ENCODE measurements at regions not wholly inside any gene's neighbourhood (a gene's known extent, or its start where the extent isn't known, plus 50 kb on each side); places are given as distances from the start of the nearest gene placed in this dataset.

DNA sequence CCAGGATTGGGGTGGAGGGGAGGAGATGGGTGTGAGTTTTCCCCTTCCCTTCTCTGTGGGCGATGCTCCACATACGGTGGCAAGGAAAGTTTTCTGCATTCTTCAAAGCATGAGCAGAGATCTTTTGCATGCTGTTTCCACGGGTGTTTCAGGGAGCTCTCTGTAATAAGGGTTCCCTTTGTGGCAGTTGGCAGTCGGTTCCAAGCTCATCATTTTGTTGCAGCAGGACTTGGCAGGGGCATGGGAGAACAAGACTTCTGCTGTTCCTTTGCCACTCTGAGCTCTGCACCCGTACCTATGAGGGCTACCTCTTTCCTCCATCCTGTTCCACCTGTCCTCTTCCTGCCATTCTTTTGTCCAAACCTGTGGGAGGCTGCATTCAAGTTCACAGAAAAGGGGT is 71.3 kb upstream of the SPRED2 start:
- Mint-ChIP-seq H3K27ac (no peak overlapping the region), H3K9me3 (no peaks in the 10 kb centered on the region), H3K4me1 (no peaks in the 10 kb centered on the region), H3K36me3 (ENCODE audit: low read depth) (no peaks in the 10 kb centered on the region), H3K4me3 (no peak overlapping the region), H3K27me3 (peaks cover 6% of the 10 kb centered on the region)
- POLR2A ChIA-PET, result no interaction called here
- no peak for DNase-seq
- CTCF ChIA-PET, result no interaction called here

DNA sequence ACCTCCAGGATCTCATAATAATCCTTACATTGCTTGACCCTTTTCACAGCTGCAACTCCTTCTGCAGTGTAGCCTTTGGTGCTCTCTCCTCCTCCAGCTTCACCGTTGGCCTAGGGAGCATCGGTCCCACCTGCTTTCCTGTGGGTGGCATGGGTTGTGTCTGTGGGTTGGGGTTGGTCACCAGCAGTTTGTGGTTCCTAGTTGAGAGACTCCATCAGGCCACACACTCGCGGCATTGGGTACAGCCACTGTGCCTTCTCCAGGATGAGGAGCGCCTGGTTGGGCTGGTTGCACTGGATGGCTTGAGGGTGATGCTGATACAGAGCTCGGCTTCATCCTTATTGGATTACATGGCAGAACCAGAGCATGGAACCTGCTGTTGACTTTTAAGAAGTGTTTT is 69.4 kb upstream of the SPRED2 start:
- no peak overlapping the region for H3K27ac Mint-ChIP-seq
- POLR2A ChIA-PET, result no interaction called here
- no peak for DNase-seq
- no peak overlapping the region for H3K4me3 Mint-ChIP-seq
- no peaks in the 10 kb centered on the region for H3K4me1 Mint-ChIP-seq
- peaks cover 3% of the 10 kb centered on the region for H3K27me3 Mint-ChIP-seq
- CTCF ChIA-PET, result no interaction called here
- no peaks in the 10 kb centered on the region for H3K9me3 Mint-ChIP-seq
- H3K36me3 Mint-ChIP-seq (ENCODE audit: low read depth), result no peaks in the 10 kb centered on the region

DNA sequence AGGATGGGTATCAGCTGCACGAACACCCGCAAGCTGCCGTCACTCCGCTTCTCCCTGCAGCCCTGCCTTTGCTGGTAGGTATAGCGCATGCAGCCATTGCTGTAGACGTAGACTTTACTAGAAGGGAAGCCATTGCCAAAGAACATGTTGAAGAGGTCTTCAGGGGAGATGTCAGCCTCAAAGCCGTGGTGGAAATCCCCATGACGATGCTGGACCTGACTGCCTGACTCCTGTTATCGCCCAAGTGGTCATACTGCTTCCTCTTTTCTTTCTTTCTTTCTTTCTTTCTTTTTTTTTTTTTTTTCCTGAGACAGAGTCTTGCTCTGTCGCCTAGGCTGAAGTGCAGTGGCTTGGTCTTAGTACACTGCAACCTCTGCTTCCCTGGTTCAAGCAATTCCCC is 68.7 kb upstream of the SPRED2 start:
- H3K9me3 Mint-ChIP-seq, result no peaks in the 10 kb centered on the region
- H3K27ac Mint-ChIP-seq, result no peak overlapping the region
- no peaks in the 10 kb centered on the region for H3K36me3 Mint-ChIP-seq (ENCODE audit: low read depth)
- ChIA-PET CTCF (no interaction called here), POLR2A (no interaction called here)
- no peak overlapping the region for H3K4me3 Mint-ChIP-seq
- DNase-seq, result no peak
- H3K4me1 Mint-ChIP-seq, result no peaks in the 10 kb centered on the region
- H3K27me3 Mint-ChIP-seq, result peaks cover 3% of the 10 kb centered on the region

DNA sequence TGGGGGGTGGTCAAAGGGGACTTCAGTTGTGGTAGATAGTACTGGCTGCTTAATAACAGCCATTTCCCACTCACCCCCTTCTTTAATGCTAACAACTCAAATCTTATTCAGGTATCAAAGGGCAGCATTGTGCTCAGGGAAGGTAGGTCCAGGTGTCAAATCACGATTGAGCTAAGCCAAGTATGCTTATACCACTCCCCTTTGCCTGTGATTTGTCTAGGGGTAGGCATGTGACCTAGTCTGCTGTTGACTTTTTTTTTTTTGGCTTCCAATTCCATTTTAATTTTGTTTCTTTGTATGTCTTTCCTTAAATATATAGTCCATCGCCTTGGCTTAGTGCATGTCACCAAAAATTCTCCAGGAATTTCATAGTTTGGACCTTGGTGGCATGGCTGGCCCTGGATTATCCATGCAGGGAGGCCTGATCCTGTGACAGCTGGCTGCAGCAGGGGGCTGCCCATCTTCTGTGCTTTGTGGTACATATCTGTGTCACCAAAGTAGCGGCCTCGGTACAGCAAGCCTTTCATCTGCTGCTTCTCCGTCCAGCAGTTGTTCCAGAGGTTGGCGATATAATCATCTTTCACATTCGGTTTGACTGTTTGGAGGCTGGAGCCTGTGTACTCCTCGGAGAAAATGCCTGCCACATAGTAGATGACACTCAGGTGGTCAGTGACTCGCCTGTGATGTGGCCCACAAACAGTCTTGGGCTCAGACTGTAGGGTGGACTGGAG is 68.1 kb upstream of the SPRED2 start:
- H3K36me3 Mint-ChIP-seq (ENCODE audit: low read depth), result no peaks in the 10 kb centered on the region
- no peaks in the 10 kb centered on the region for H3K4me1 Mint-ChIP-seq
- H3K9me3 Mint-ChIP-seq, result no peaks in the 10 kb centered on the region
- ChIA-PET CTCF (no interaction called here), POLR2A (no interaction called here)
- DNase-seq, result no peak
- H3K27ac Mint-ChIP-seq, result no peak overlapping the region
- no peak overlapping the region for H3K4me3 Mint-ChIP-seq
- peaks cover 3% of the 10 kb centered on the region for H3K27me3 Mint-ChIP-seq

GRCh38 chr2:65499216-65499615 is 66.8 kb upstream of the SPRED2 start:
- Mint-ChIP-seq H3K4me1 (no peaks in the 10 kb centered on the region), H3K27me3 (peaks cover 9% of the 10 kb centered on the region), H3K4me3 (no peak overlapping the region), H3K27ac (no peak overlapping the region), H3K9me3 (no peaks in the 10 kb centered on the region), H3K36me3 (ENCODE audit: low read depth) (no peaks in the 10 kb centered on the region)
- ChIA-PET POLR2A (no interaction called here), CTCF (interaction anchor here (0.6 to 1.4 kb wide), 2 partner anchors 38 to 69 kb away, joined by 3 read pairs; no protein-coding TSS in a partner anchor)
- DNase-seq, result no peak

DNA sequence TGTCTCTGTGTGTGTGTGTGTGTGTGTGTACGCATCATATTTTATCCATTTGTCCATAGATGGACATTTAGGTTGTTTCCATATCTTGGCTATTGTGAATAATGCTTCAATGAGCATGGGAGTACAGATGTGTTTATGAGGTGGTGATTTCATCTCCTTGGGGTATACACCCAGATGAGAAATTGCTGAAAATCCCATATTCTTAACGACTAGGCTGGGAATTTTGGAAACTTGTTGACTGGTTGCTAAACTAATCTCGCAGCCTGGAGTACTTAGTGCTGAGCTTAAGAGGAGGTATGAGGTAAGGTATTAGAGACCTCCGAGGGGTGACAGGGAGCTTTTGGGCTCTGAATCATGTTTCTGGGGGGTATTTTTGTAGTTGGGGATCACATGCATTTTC is 66.0 kb upstream of the SPRED2 start:
- peaks cover 13% of the 10 kb centered on the region for H3K27me3 Mint-ChIP-seq
- DNase-seq, result no peak
- no peak overlapping the region for H3K27ac Mint-ChIP-seq
- H3K4me3 Mint-ChIP-seq, result no peak overlapping the region
- POLR2A ChIA-PET, result no interaction called here
- no peaks in the 10 kb centered on the region for H3K9me3 Mint-ChIP-seq
- no peaks in the 10 kb centered on the region for H3K4me1 Mint-ChIP-seq
- CTCF ChIA-PET, result interaction anchor here (1.4 kb wide), 1 partner anchor 37 kb away, joined by 3 read pairs; no protein-coding TSS in a partner anchor
- no peaks in the 10 kb centered on the region for H3K36me3 Mint-ChIP-seq (ENCODE audit: low read depth)

GRCh38 chr2:65495251-65495877 is 63.0 kb upstream of the SPRED2 start:
- ChIA-PET POLR2A (no interaction called here), CTCF (no interaction called here)
- no peaks in the 10 kb centered on the region for H3K9me3 Mint-ChIP-seq
- DNase-seq, result no peak
- H3K36me3 Mint-ChIP-seq (ENCODE audit: low read depth), result no peaks in the 10 kb centered on the region
- H3K27ac Mint-ChIP-seq, result no peak overlapping the region
- peaks cover 10% of the 10 kb centered on the region for H3K27me3 Mint-ChIP-seq
- no peaks in the 10 kb centered on the region for H3K4me1 Mint-ChIP-seq
- H3K4me3 Mint-ChIP-seq, result no peak overlapping the region

DNA sequence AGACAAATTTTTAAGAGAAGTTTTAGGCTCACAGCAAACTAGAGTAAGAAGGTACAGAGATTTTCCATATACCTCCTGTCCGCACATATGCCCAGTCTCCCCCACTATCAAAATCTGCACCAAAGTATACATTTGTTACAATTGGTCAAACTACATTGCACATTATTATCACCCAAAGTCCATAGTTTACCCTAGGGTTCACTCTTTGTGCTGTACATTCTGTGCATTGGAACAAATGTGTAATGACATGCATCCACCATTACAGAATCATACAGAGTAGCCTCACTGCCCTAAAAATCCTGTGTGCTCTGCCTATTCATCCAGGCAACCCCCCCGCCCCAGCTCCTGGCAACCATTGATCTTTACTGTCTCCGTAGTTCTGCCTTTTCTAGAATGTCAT is 61.7 kb upstream of the SPRED2 start:
- no peak for DNase-seq
- ChIA-PET POLR2A (no interaction called here), CTCF (no interaction called here)
- H3K4me3 Mint-ChIP-seq, result no peak overlapping the region
- H3K4me1 Mint-ChIP-seq, result no peaks in the 10 kb centered on the region
- H3K9me3 Mint-ChIP-seq, result no peaks in the 10 kb centered on the region
- no peaks in the 10 kb centered on the region for H3K36me3 Mint-ChIP-seq (ENCODE audit: low read depth)
- peaks cover 10% of the 10 kb centered on the region for H3K27me3 Mint-ChIP-seq
- no peak overlapping the region for H3K27ac Mint-ChIP-seq

DNA sequence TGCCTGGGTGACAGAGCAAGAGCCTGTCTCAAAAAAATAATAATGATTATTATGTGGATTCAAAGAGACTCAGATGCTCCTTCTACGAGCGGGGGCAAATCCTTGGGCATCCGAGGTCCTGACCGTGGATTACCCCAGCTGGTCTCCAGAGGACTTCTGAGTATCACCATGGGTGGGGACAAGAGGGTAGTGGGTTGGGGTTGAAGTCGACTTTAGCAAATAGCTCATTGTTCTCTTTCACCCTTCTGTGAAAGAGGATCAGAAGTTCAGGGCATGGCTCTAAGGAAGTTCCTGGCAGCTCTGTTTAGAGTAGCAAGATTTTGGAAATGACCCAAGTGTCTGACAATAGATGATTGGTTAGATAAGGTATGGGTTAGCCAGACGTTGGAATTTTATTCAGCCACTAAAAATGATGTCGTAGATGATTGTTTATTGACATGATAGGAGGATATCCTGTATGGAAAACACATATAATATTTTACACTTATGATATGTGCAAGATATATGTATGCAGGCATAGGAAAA is 59.0 kb upstream of the SPRED2 start:
- POLR2A ChIA-PET, result no interaction called here
- Mint-ChIP-seq H3K27ac (no peak overlapping the region), H3K4me1 (no peaks in the 10 kb centered on the region), H3K36me3 (ENCODE audit: low read depth) (no peaks in the 10 kb centered on the region), H3K4me3 (no peak overlapping the region), H3K9me3 (peaks cover 6% of the 10 kb centered on the region), H3K27me3 (peaks cover 16% of the 10 kb centered on the region)
- DNase-seq, result no peak
- CTCF ChIA-PET, result no interaction called here

- DNase-seq, result no peak
- Mint-ChIP-seq H3K9me3 (peaks cover 6% of the 10 kb centered on the region), H3K27me3 (peaks cover 16% of the 10 kb centered on the region), H3K36me3 (ENCODE audit: low read depth) (no peaks in the 10 kb centered on the region), H3K4me3 (no peak overlapping the region), H3K27ac (no peak overlapping the region), H3K4me1 (no peaks in the 10 kb centered on the region)
- POLR2A ChIA-PET, result interaction anchor here (0.6 kb wide), 1 partner anchor 97 kb away, joined by 3 read pairs; no protein-coding TSS in a partner anchor
- CTCF ChIA-PET, result interaction anchor here (0.6 kb wide), 1 partner anchor 357 kb away, joined by 3 read pairs; no protein-coding TSS in a partner anchor
These were observed 57.8 kb upstream of the SPRED2 start for GRCh38 chr2:65490222-65490621.

DNA sequence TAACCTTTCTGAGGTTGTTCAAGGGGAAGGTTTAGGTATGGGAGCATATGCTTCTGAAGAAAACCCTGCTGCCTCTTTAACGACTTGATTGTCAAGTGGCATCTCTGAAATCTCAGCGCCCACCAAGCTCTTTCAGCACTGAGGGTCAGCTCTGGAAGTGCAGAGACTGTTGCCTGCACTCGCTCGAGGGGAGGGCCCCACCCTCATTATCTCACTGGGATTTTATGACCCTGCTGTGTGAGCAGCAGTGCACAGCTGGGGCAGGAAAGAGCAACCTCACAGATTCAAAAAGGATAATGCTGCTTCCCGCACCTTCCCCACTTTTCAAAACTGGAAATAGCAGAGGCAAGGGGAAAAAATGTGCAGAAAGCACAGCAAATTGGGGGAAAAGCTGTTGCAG is 56.9 kb upstream of the SPRED2 start:
- Mint-ChIP-seq H3K27me3 (peaks cover 10% of the 10 kb centered on the region), H3K4me1 (no peaks in the 10 kb centered on the region), H3K27ac (no peak overlapping the region), H3K9me3 (peaks cover 6% of the 10 kb centered on the region), H3K36me3 (ENCODE audit: low read depth) (no peaks in the 10 kb centered on the region), H3K4me3 (no peak overlapping the region)
- POLR2A ChIA-PET, result no interaction called here
- CTCF ChIA-PET, result no interaction called here
- no peak for DNase-seq

- POLR2A ChIA-PET, result no interaction called here
- H3K9me3 Mint-ChIP-seq, result peaks cover 6% of the 10 kb centered on the region
- H3K4me1 Mint-ChIP-seq, result no peaks in the 10 kb centered on the region
- no peak overlapping the region for H3K4me3 Mint-ChIP-seq
- DNase-seq, result no peak
- no peak overlapping the region for H3K27ac Mint-ChIP-seq
- peaks cover 5% of the 10 kb centered on the region for H3K27me3 Mint-ChIP-seq
- CTCF ChIA-PET, result interaction anchor here (1.1 kb wide), 1 partner anchor 11 kb away, joined by 3 read pairs; no protein-coding TSS in a partner anchor
- H3K36me3 Mint-ChIP-seq (ENCODE audit: low read depth), result no peaks in the 10 kb centered on the region
These were observed 56.1 kb upstream of the SPRED2 start for GRCh38 chr2:65488527-65488926.

DNA sequence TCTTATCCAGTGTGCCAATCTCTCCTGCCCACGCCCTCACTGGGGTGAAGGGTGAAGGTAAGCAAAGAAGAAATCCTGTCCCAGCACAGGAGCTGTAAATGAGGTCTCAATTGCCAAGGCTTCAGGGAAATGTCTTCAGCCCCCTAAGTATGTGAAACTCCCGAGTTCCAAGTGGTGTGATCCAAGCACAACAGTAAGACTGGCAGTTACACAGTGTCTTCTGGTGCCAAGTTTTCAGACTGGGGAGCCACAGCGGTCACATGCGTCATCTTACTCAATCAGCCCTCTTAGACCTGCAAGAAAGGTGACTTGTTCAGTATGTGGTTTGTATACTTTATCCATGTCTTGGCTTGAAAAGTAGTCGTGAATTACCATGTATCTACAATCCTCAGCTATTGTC is 55.0 kb upstream of the SPRED2 start:
- no peaks in the 10 kb centered on the region for H3K36me3 Mint-ChIP-seq (ENCODE audit: low read depth)
- peaks cover 5% of the 10 kb centered on the region for H3K27me3 Mint-ChIP-seq
- H3K4me3 Mint-ChIP-seq, result no peak overlapping the region
- H3K27ac Mint-ChIP-seq, result no peak overlapping the region
- POLR2A ChIA-PET, result no interaction called here
- CTCF ChIA-PET, result interaction anchor here (0.6 kb wide), 1 partner anchor 133 kb away, joined by 3 read pairs; no protein-coding TSS in a partner anchor
- H3K4me1 Mint-ChIP-seq, result no peaks in the 10 kb centered on the region
- H3K9me3 Mint-ChIP-seq, result peaks cover 6% of the 10 kb centered on the region
- DNase-seq, result no peak

All from activated CD4-positive, alpha-beta T cell treated with anti-CD3 and anti-CD28 coated beads, Interleukin-2, amount 10 ng/mL, durations not matched to agents 7 days and 5 days (primary cell).